GM12878 (cell line): ENCODE measurements at regions not wholly inside any gene's neighbourhood (a gene's known extent, or its start where the extent isn't known, plus 50 kb on each side); places are given as distances from the start of the nearest gene placed in this dataset.

Source experiments
- ATAC-seq: fragments of 200-7000 bp; cut with Tn5 transposase; 3 replicates; pipeline ENCODE4 v1.9.1; 2020; ENCODE audit warnings: mild to moderate bottlenecking, moderate library complexity
- BruUV-seq: library from RNA; stranded (reverse); fragments of 400-500 nt; replicated peaks from 2 replicates; lab custom pipeline; 2021; lab: Mats Ljungman, UMichigan
- CTCF ChIA-PET: fragments of 300-600 bp; sonication (Branson Sonifier 250); formaldehyde crosslinking; extraction: SDS; loops from one replicate; lab custom pipeline; 2021; ENCODE audit warnings: inconsistent platforms; lab: Yijun Ruan, JAX
- POLR2A ChIA-PET: fragments of 350-600 bp; formaldehyde crosslinking; extraction: SDS; loops from one replicate; lab custom pipeline; 2021; ENCODE audit warnings: inconsistent platforms; lab: Charles Lee
- RAD21 ChIA-PET: fragments of 300-600 bp; sonication (Branson Sonifier 250); formaldehyde crosslinking; loops from one replicate; lab custom pipeline; 2023; ENCODE audit warnings: antibody characterized with exemption; ENCODE audit not compliant: unreplicated experiment; lab: Charles Lee
- SMC1A ChIA-PET: fragments of 300-600 bp; sonication (Branson Sonifier 250); formaldehyde crosslinking; loops from one replicate; lab custom pipeline; 2023; ENCODE audit not compliant: unreplicated experiment, uncharacterized antibody; lab: Charles Lee
- DNase-seq: peaks from one replicate; pipeline ENCODE4 v3.0.0-alpha.2; 2011; ENCODE audit warnings: low read depth, low spot score
- FAIRE-seq: peaks from 3 replicates; lab custom pipeline; 2011; peaks lifted over from hg19 to GRCh38; lab: Jason Lieb, UNC
- H2AFZ ChIP-seq: 2 replicates; pipeline ENCODE4 v1.6.0; 2011; ENCODE audit warnings: low read depth, low read length, control low read depth; ENCODE audit not compliant: control insufficient read depth
- H3K27ac ChIP-seq: 2 replicates; pipeline ENCODE4 v1.5.1; 2011; ENCODE audit warnings: control low read depth; ENCODE audit not compliant: control insufficient read depth, insufficient read depth
- H3K27me3 ChIP-seq, 2 experiments: replicated peaks in 1 of 2; 2 replicates each; pipeline versions ENCODE4 v1.6.0 to v1.6.1; 2011; ENCODE audit warnings: low read length in 1 of 2; ENCODE audit not compliant: control insufficient read depth in 2 of 2, insufficient read depth in 2 of 2
- H3K36me3 ChIP-seq, 2 experiments: 2 replicates each; pipeline ENCODE4 v1.5.1; 2011; ENCODE audit warnings: low read length in 1 of 2; ENCODE audit not compliant: control insufficient read depth in 2 of 2, insufficient read depth in 2 of 2
- H3K4me1 ChIP-seq: 2 replicates; pipeline ENCODE4 v1.6.1; 2011; ENCODE audit warnings: mild to moderate bottlenecking, low read length, moderate library complexity, mixed read lengths; ENCODE audit not compliant: control insufficient read depth, insufficient read depth
- H3K4me2 ChIP-seq: 2 replicates; pipeline ENCODE4 v1.6.0; 2011; ENCODE audit warnings: control low read depth; ENCODE audit not compliant: control insufficient read depth, insufficient read depth
- H3K4me3 ChIP-seq: fragments of 200-600 bp; sonication (generic); 2 replicates; pipeline ENCODE4 v1.5.1; 2016
- H3K79me2 ChIP-seq: 2 replicates; pipeline ENCODE4 v1.6.0; 2011; ENCODE audit warnings: low read length; ENCODE audit not compliant: control insufficient read depth, insufficient read depth
- H3K9ac ChIP-seq: 2 replicates; pipeline ENCODE4 v1.8.0; 2011; ENCODE audit warnings: low read length, control low read depth, mixed read lengths; ENCODE audit not compliant: control insufficient read depth, insufficient read depth
- H3K9me3 ChIP-seq: replicated peaks from 3 replicates; pipeline ENCODE4 v1.5.1; 2011; ENCODE audit warnings: mild to moderate bottlenecking, low read length; ENCODE audit not compliant: control insufficient read depth, insufficient read depth
- H4K20me1 ChIP-seq: 2 replicates; pipeline ENCODE4 v1.6.0; 2011; ENCODE audit not compliant: control insufficient read depth, insufficient read depth
- BCL11A ChIP-seq: IDR thresholded peaks from 2 replicates; pipeline ENCODE4 v1.6.1; 2011; ENCODE audit warnings: low read depth, low read length
- ELK1 ChIP-seq: IDR thresholded peaks from 2 replicates; pipeline ENCODE4 v1.6.1; 2012; ENCODE audit warnings: low read depth, low read length, improper control_type of control experiment
- GATAD2B ChIP-seq: fragments of 450-650 bp; conservative IDR thresholded peaks from 2 replicates; pipeline ENCODE4 v1.6.1; 2017; ENCODE audit warnings: low read depth, mild to moderate bottlenecking, moderate library complexity
- HCFC1 ChIP-seq: fragments of 150-350 bp; IDR thresholded peaks from 2 replicates; pipeline ENCODE4 v1.6.1; 2014; ENCODE audit warnings: low read length
- KAT2A ChIP-seq: conservative IDR thresholded peaks from 2 replicates; pipeline ENCODE4 v1.6.1; 2011; ENCODE audit warnings: low read depth, low read length; ENCODE audit not compliant: control insufficient read depth
- MTA2 ChIP-seq: fragments of 450-650 bp; IDR thresholded peaks from 2 replicates; pipeline ENCODE4 v1.6.1; 2016; ENCODE audit warnings: low read depth, mild to moderate bottlenecking, moderate library complexity
- NFXL1 ChIP-seq: fragments of 450-650 bp; IDR thresholded peaks from 2 replicates; pipeline ENCODE4 v1.6.1; 2017; ENCODE audit warnings: antibody characterized with exemption, mild to moderate bottlenecking, borderline replicate concordance
- NFYB ChIP-seq: IDR thresholded peaks from 2 replicates; pipeline ENCODE4 v1.6.1; 2011; ENCODE audit warnings: low read depth, mild to moderate bottlenecking, low read length, improper control_type of control experiment, moderate library complexity; ENCODE audit not compliant: insufficient read depth
- NR2C1 ChIP-seq: fragments of 450-650 bp; IDR thresholded peaks from 2 replicates; pipeline ENCODE4 v1.6.1; 2017; ENCODE audit warnings: antibody characterized with exemption, mild to moderate bottlenecking, moderate library complexity
- NRF1 ChIP-seq: conservative IDR thresholded peaks from 2 replicates; pipeline ENCODE4 v1.6.1; 2011; ENCODE audit warnings: mild to moderate bottlenecking, low read depth, low read length, improper control_type of control experiment
- PAX5 ChIP-seq: IDR thresholded peaks from 2 replicates; pipeline ENCODE4 v1.6.1; 2011; ENCODE audit warnings: low read depth, low read length, borderline replicate concordance
- PKNOX1 ChIP-seq: fragments of 450-650 bp; IDR thresholded peaks from 2 replicates; pipeline ENCODE4 v1.6.1; 2016; ENCODE audit warnings: mild to moderate bottlenecking
- RELB ChIP-seq: fragments of 450-650 bp; IDR thresholded peaks from 2 replicates; pipeline ENCODE4 v1.6.1; 2017; ENCODE audit warnings: low read depth, mild to moderate bottlenecking, moderate library complexity
- SIN3A ChIP-seq: IDR thresholded peaks from 2 replicates; pipeline ENCODE4 v1.6.1; 2012; ENCODE audit warnings: low read depth, low read length, improper control_type of control experiment
- TARDBP ChIP-seq: IDR thresholded peaks from 2 replicates; pipeline ENCODE4 v1.6.1; 2016; ENCODE audit warnings: borderline replicate concordance
- TBL1XR1 ChIP-seq: IDR thresholded peaks from 2 replicates; pipeline ENCODE4 v1.6.1; 2012; ENCODE audit warnings: low read depth, low read length, improper control_type of control experiment
- YY1 ChIP-seq: IDR thresholded peaks from 2 replicates; pipeline ENCODE4 v1.6.1; 2011; ENCODE audit warnings: low read depth, mild to moderate bottlenecking, low read length
- ZBED1 ChIP-seq: IDR thresholded peaks from 2 replicates; pipeline ENCODE4 v1.6.1; 2016; ENCODE audit warnings: borderline replicate concordance
- WGBS: methylation state at CpG from one replicate; pipeline ENCODE4 v1.1.6; 2016; ENCODE audit warnings: low lambda C conversion rate; ENCODE audit not compliant: insufficient replicate concordance, insufficient coverage; ENCODE audit errors: missing lambda C conversion rate; 5-methylcytosine and 5-hydroxymethylcytosine counted together
- in situ Hi-C: fragments of 300-500 bp; cut with MboI; formaldehyde crosslinking; loops from 9 replicates; pipeline ENCODE4 v1.14.3; 2018; ENCODE audit warnings: mixed read lengths
- intact Hi-C: fragments of 100-400 bp; cut with micrococcal nuclease; formaldehyde crosslinking; loops from one replicate; pipeline ENCODE4 v1.14.2; 2022; ENCODE audit not compliant: unreplicated experiment

- no peak for TF ChIP-seq MTA2
- TF ChIP-seq PKNOX1 = no peak
- TF ChIP-seq ELK1 = no peak
- TF ChIP-seq PAX5 = no peak
- no peak for TF ChIP-seq BCL11A
- no peak for TF ChIP-seq TARDBP
- no peak for TF ChIP-seq YY1
- TF ChIP-seq NFXL1 = no peak
These were observed 494.7 kb downstream of the INSC start (continued) for GRCh38 chr11:15609445-15609844.

GRCh38 chr11:15610881-15611280 lies 496.2 kb downstream of the INSC start:
- no TSS peak for BruUV-seq
- no peak for ATAC-seq
- ChIA-PET POLR2A (no interaction called here), CTCF (interaction anchor here (1.2 kb wide), 1 partner anchor 283 kb away, joined by 3 read pairs; no protein-coding TSS in a partner anchor), SMC1A (no interaction called here), RAD21 (no interaction called here)
- TF ChIP-seq NFYB (no peak), HCFC1 (no peak), GATAD2B (no peak), TBL1XR1 (no peak), KAT2A (no peak), NRF1 (no peak), ZBED1 (no peak), SIN3A (no peak), RELB (no peak), NR2C1 (no peak)
- Histone ChIP-seq H3K27me3 (no peaks in the 10 kb centered on the region; a peak in 1 of 4 replicates), H3K4me3 (no peak overlapping the region), H3K36me3 (no peaks in the 10 kb centered on the region), H3K4me1 (no peaks in the 10 kb centered on the region), H3K79me2 (no peaks in the 10 kb centered on the region), H2AFZ (no peak overlapping the region), H3K9me3 (no peaks in the 10 kb centered on the region), H3K4me2 (no peak overlapping the region), H3K27ac (no peak overlapping the region), H4K20me1 (no peaks in the 10 kb centered on the region), H3K9ac (no peak overlapping the region)
- in situ Hi-C loops = no loop called here
- no peak for DNase-seq
- intact Hi-C loops = no loop called here
- FAIRE-seq = no peak
- WGBS = 28% methylated on average over 5 of the region's 5 CpGs
